Omental fat pad (tissue), 3 donors: ENCODE measurements at regions not wholly inside any gene's neighbourhood (a gene's known extent, or its start where the extent isn't known, plus 50 kb on each side); places are given as distances from the start of the nearest gene placed in this dataset.
A peak's percentile ranks its signal among the peaks of the same experiment; 100 is the strongest.

ENCODE experiments used
- ATAC-seq: fragments of 150-250 bp; one replicate; pipeline ENCODE4 v1.9.1; 2016; ENCODE audit warnings: mild to moderate bottlenecking, moderate library complexity; ENCODE audit not compliant: low FRiP score
- DNase-seq: peaks from one replicate; pipeline ENCODE4 v3.0.0-alpha.2; 2019; ENCODE audit warnings: low spot score
- TF ChIP-seq, protein P1 (sequence below), 3 donors: fragments of 450-650 bp; IDR thresholded peaks; one replicate each; pipeline ENCODE4 v1.5.1; 2016 to 2017; ENCODE audit warnings: antibody characterized with exemption in 3 of 3, mild to moderate bottlenecking in 3 of 3, moderate library complexity in 2 of 3

DNA sequence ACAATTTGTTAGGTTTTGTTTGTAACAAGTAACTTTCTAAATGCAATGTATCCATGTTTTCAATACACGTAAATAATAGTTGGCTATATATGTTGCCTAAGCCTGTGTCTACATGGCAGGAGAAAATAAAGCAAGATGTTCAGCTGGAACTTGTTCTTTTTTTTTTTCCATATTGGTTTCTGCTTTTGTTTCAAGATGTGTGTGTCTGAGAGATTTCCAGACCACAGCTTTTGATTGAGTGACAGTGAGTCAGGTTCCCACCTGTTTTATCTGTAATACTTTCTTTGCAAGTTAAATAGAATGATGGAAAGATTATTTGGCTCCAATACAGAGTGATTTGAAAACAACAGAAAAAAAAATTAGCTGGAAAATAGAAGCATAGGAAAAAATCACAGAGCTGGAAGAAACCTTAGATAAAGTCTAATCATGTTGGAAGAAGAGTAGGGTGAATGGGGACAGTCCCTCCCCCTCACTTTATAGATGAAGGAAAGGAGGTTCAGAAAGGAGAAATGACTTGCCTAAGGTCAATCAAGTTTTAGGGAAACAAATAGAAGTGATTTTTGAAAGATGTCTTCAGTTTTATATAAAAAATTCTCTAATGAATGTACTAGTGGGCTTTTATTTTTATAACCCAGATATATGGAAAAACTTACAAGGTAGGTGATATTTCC lies 150.9 kb upstream of the STMND1 start:
- no peak for ATAC-seq
- TF ChIP-seq, protein P1, sequence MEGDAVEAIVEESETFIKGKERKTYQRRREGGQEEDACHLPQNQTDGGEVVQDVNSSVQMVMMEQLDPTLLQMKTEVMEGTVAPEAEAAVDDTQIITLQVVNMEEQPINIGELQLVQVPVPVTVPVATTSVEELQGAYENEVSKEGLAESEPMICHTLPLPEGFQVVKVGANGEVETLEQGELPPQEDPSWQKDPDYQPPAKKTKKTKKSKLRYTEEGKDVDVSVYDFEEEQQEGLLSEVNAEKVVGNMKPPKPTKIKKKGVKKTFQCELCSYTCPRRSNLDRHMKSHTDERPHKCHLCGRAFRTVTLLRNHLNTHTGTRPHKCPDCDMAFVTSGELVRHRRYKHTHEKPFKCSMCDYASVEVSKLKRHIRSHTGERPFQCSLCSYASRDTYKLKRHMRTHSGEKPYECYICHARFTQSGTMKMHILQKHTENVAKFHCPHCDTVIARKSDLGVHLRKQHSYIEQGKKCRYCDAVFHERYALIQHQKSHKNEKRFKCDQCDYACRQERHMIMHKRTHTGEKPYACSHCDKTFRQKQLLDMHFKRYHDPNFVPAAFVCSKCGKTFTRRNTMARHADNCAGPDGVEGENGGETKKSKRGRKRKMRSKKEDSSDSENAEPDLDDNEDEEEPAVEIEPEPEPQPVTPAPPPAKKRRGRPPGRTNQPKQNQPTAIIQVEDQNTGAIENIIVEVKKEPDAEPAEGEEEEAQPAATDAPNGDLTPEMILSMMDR (IDR thresholded peaks at IDR 0.05): no peak

DNA sequence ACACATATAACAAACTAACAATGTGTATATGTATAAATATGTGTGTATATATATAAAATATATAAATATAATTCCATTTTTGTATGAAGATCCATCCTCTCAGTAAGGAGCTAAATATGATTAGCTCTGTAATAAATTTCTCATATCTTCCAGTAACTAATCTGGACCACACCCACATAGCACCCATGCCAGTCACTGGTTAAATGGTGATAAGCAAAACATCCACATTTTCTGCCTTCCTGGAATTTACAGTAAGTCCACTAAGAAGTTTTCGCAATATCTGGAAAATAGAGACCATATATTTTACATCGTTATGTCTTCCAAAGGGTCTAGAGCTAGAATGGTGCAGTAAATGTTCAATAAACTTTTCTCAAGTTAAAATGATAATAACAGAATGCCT lies 151.5 kb upstream of the STMND1 start:
- no peak for ATAC-seq
- TF ChIP-seq, protein P1 (IDR thresholded peaks at IDR 0.05): no peak
- no peak for DNase-seq

More for the DNA sequence above, 150.9 kb upstream of the STMND1 start:
- DNase-seq: no peak

DNA sequence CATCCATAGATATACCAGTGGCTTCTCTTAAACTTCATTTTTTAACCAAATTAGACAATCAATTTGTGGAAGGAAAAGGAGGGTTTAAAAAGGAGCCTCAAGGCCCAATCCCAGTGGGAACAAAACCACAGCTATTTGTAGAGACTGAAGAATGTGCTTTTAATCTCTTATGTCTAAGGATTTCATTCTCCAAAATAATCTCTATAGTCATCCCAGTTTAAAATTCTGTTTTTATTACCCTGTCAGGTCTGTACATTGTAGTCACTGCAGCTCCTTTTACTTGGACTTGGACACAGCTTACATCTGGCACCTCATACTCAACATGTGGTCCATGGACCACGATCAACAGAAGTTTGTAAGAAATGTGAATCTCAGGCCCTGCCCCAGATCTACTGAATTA lies 152.1 kb upstream of the STMND1 start:
- no peak for DNase-seq
- TF ChIP-seq, protein P1 (IDR thresholded peaks at IDR 0.05): no peak
- ATAC-seq: no peak

DNA sequence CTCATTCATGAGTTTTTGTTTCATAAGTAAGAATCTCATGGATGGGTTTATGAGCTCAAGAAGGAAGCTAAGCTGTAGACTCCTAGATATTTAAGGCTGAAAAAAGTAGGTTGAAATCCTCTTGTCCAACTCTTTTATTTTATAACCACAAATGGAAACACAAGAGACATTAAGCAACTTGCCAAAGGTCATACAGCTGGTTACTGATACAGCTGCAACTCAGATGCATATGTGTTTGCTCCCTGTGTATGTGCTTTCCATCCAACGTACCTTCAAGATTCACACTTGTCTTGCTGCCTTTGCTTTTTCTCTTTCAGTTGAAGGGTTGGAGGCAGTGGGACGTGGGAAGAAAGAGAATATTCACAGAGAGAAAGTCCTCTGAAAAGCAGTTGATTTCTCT lies 153.5 kb upstream of the STMND1 start:
- ATAC-seq (no peak), DNase-seq (no peak)
- TF ChIP-seq, protein P1 (IDR thresholded peaks at IDR 0.05): no peak

DNA sequence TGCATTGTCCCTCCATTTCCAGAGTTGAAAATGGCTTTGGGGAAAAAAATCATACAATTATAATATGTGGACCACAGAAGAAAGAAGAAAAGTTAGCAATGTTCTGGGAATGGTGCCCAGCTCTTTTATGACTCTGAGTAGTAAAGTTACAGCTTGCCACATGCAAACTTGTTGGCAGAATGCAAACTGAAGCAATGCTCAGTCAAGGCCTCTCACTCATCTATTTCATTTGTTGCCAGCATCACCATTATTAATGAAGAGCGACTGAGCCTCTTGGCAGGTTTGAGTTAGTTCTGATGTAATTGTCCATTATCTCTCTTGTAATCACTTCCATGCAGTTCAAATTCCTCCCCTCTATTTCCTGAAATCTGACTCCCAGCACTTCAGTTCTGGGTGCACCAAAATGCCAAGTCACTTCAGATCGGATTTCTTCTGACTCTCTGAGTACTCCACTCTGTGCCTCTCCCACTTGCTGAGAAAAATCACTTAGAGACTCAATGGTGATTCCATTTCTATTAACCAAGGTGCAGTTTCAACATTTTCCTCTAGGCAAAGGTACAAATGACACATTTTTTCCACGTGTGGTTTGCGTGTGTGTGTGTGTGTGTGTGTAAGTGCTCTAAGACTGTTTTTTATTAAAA lies 154.4 kb upstream of the STMND1 start:
- ATAC-seq (peak; percentile 97), DNase-seq (no peak)
- TF ChIP-seq, protein P1 (IDR thresholded peaks at IDR 0.05): no peak

DNA sequence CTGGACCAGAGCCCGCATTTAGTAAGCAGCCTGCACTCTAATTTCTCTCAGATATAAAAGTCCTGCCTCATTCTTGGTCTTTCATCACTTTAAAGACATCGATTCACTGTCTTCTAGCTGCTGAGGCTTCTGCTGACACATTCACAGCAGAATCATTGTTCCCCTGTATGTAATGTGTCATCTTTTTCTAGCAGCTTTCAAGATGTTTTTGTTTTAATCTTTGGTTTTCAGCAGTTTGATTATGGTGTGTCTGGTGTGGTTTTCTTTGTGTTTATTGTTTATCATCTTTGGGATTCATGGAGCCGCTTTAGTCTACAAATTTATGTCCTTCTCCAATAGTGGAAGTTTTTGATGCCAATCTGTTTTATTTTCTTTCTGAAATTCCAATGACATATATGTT lies 157.3 kb upstream of the STMND1 start:
- TF ChIP-seq, protein P1 (IDR thresholded peaks at IDR 0.05): no peak
- DNase-seq (no peak), ATAC-seq (no peak)

DNA sequence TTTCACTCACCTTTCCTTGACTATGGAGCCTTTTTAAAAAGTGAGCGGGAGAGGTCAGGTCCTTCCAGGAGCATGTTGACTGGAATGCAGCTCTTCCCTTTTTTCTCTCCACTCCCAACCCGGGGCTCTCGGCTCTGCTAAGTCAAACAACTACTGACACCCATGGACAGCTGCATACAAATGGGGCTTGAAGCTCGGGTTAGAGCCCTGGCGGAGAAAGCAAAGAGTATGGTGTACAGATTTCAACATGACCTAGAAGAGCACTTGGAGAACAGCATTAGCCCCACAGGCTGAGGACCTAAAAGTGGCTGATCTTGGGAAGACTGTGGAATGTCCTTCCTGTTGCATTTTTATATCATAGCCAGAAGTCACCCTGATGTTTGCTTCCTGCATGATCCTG lies 162.0 kb upstream of the STMND1 start:
- no peak for DNase-seq
- ATAC-seq: no peak
- TF ChIP-seq, protein P1 (IDR thresholded peaks at IDR 0.05): no peak
